ENCODE measurements at regions not wholly inside any gene's neighbourhood (a gene's known extent, or its start where the extent isn't known, plus 50 kb on each side); places are given as distances from the start of the nearest gene placed in this dataset.

DNA sequence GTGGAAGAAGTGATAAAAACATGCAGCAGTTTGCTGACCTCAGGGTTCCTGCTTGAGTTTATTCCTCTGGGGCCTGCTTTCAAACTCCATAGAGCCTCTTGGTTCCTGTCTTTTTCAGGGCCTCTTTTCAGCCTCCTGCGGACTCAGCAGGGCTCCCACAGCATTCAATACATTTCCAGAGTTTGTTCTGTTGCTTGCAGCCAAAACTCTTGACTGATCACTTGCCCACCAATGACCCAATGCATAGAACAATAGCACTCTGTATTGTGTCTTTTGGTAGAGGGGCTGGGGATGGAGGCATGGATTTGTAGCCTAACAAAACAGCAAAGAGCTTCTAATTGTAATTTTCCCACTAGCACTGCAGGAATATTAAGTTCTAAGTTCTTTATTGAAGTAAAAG, 50.8 kb upstream of the CREB5 start:
- DNase-seq (ENCODE audit: low read depth): no peak

GRCh38 chr7:28362182-28362581, 50.1 kb upstream of the CREB5 start:
- no peak for DNase-seq (ENCODE audit: low read depth)
